MM.1S (cell line): ENCODE measurements at regions not wholly inside any gene's neighbourhood (a gene's known extent, or its start where the extent isn't known, plus 50 kb on each side); places are given as distances from the start of the nearest gene placed in this dataset.

ENCODE experiments used
- DNase-seq: peaks from one replicate; pipeline ENCODE4 v3.0.0-alpha.2; 2015
- H2AFZ ChIP-seq: fragments of 300-600 bp; sonication (generic); 2 replicates; pipeline ENCODE4 v1.6.0; 2016; ENCODE audit warnings: antibody characterized with exemption, low read length
- H3F3A ChIP-seq: fragments of 300-600 bp; sonication (generic); 2 replicates; pipeline ENCODE4 v1.6.1; 2016; ENCODE audit warnings: mild to moderate bottlenecking, antibody characterized with exemption, low read length, moderate library complexity, mixed read lengths; ENCODE audit not compliant: insufficient read depth
- H3K27ac ChIP-seq: fragments of 300-600 bp; sonication (generic); 2 replicates; pipeline ENCODE4 v1.5.1; 2016; ENCODE audit warnings: mild to moderate bottlenecking, low read length
- H3K27me3 ChIP-seq: fragments of 300-600 bp; sonication (generic); replicated peaks from 2 replicates; pipeline ENCODE4 v1.6.0; 2016; ENCODE audit warnings: low read length; ENCODE audit not compliant: insufficient read depth
- H3K36me3 ChIP-seq: fragments of 300-600 bp; sonication (generic); replicated peaks from 2 replicates; pipeline ENCODE4 v1.6.1; 2016; ENCODE audit warnings: mild to moderate bottlenecking, low read length, mixed read lengths; ENCODE audit not compliant: insufficient read depth
- H3K4me1 ChIP-seq: fragments of 300-600 bp; sonication (generic); 2 replicates; pipeline ENCODE4 v1.6.1; 2016; ENCODE audit warnings: low read length, mixed read lengths
- H3K4me2 ChIP-seq: fragments of 300-600 bp; sonication (generic); 2 replicates; pipeline ENCODE4 v1.6.0; 2016; ENCODE audit warnings: low read depth, low read length
- H3K4me3 ChIP-seq: fragments of 300-600 bp; sonication (generic); 2 replicates; pipeline ENCODE4 v1.5.1; 2016; ENCODE audit warnings: low read length, mixed read lengths
- H3K79me2 ChIP-seq: fragments of 300-600 bp; sonication (generic); 2 replicates; pipeline ENCODE4 v1.6.1; 2016; ENCODE audit warnings: mixed run types, low read length, mixed read lengths
- H3K9ac ChIP-seq: fragments of 300-600 bp; sonication (generic); 2 replicates; pipeline ENCODE4 v1.6.1; 2016; ENCODE audit warnings: low read length, mixed read lengths
- H3K9me2 ChIP-seq: fragments of 300-600 bp; sonication (generic); replicated peaks from 2 replicates; pipeline ENCODE4 v1.6.1; 2016; ENCODE audit warnings: mild to moderate bottlenecking, low read length, mixed read lengths; ENCODE audit not compliant: insufficient read depth
- H3K9me3 ChIP-seq: fragments of 300-600 bp; sonication (generic); replicated peaks from 2 replicates; pipeline ENCODE4 v1.6.1; 2016; ENCODE audit warnings: mild to moderate bottlenecking, low read length, mixed read lengths; ENCODE audit not compliant: insufficient read depth
- H4K20me1 ChIP-seq: fragments of 300-600 bp; sonication (generic); 2 replicates; pipeline ENCODE4 v1.6.1; 2016; ENCODE audit warnings: mild to moderate bottlenecking, low read length, moderate library complexity, mixed read lengths; ENCODE audit not compliant: insufficient read depth
- CTCF ChIP-seq: fragments of 300-600 bp; sonication (generic); IDR thresholded peaks from 2 replicates; pipeline ENCODE4 v1.5.1; 2016; ENCODE audit warnings: antibody characterized with exemption, low read length, mixed read lengths
- EZH2 ChIP-seq: fragments of 300-600 bp; sonication (generic); optimal IDR thresholded peaks from 2 replicates; pipeline ENCODE3; 2017; ENCODE audit warnings: low read depth, mild to moderate bottlenecking, antibody characterized with exemption, low read length, mixed read lengths
- EZH2phosphoT487 ChIP-seq: fragments of 300-600 bp; sonication (generic); IDR thresholded peaks from 2 replicates; pipeline ENCODE4 v1.6.1; 2018; ENCODE audit warnings: antibody characterized with exemption, low read length

GRCh38 chr6:148064406-148065134, 278.1 kb upstream of the SASH1 start:
- Histone ChIP-seq H4K20me1 (no peaks in the 10 kb centered on the region), H3K27me3 (no peaks in the 10 kb centered on the region), H2AFZ (no peak overlapping the region), H3K4me3 (no peak overlapping the region), H3K4me1 (no peaks in the 10 kb centered on the region), H3K9ac (no peak overlapping the region), H3K4me2 (no peak overlapping the region), H3F3A (no peaks in the 10 kb centered on the region), H3K27ac (no peak overlapping the region), H3K36me3 (no peaks in the 10 kb centered on the region), H3K9me2 (no peaks in the 10 kb centered on the region), H3K79me2 (no peaks in the 10 kb centered on the region), H3K9me3 (no peaks in the 10 kb centered on the region)
- DNase-seq, result no peak
- no peak for TF ChIP-seq EZH2phosphoT487
- TF ChIP-seq EZH2, result no peak
- TF ChIP-seq CTCF, result no peak

- TF ChIP-seq EZH2phosphoT487 (no peak), EZH2 (no peak), CTCF (no peak)
- Histone ChIP-seq H3K27ac (no peak overlapping the region), H3K9me3 (no peaks in the 10 kb centered on the region), H3K4me2 (no peak overlapping the region), H4K20me1 (no peaks in the 10 kb centered on the region), H3K79me2 (no peaks in the 10 kb centered on the region), H3K27me3 (no peaks in the 10 kb centered on the region), H3K9ac (no peak overlapping the region), H3K36me3 (no peaks in the 10 kb centered on the region), H2AFZ (no peak overlapping the region), H3K4me1 (no peaks in the 10 kb centered on the region), H3K4me3 (no peak overlapping the region), H3K9me2 (no peaks in the 10 kb centered on the region), H3F3A (no peaks in the 10 kb centered on the region)
- no peak for DNase-seq
These were observed 274.1 kb upstream of the SASH1 start for GRCh38 chr6:148068437-148069061.

GRCh38 chr6:148069256-148069655, 273.4 kb upstream of the SASH1 start:
- H3K9ac ChIP-seq, result no peak overlapping the region
- no peak overlapping the region for H3K27ac ChIP-seq
- H3K4me1 ChIP-seq, result no peaks in the 10 kb centered on the region
- no peaks in the 10 kb centered on the region for H3K36me3 ChIP-seq
- H3K4me3 ChIP-seq, result no peak overlapping the region
- no peak for DNase-seq
- no peaks in the 10 kb centered on the region for H3F3A ChIP-seq
- no peak overlapping the region for H3K4me2 ChIP-seq
- no peaks in the 10 kb centered on the region for H4K20me1 ChIP-seq
- no peaks in the 10 kb centered on the region for H3K9me3 ChIP-seq
- no peaks in the 10 kb centered on the region for H3K27me3 ChIP-seq
- no peaks in the 10 kb centered on the region for H3K9me2 ChIP-seq
- H2AFZ ChIP-seq, result no peak overlapping the region
- TF ChIP-seq EZH2 (no peak), CTCF (no peak), EZH2phosphoT487 (no peak)
- H3K79me2 ChIP-seq, result no peaks in the 10 kb centered on the region
